Gastrocnemius medialis (tissue), 4 donors: ENCODE measurements at regions not wholly inside any gene's neighbourhood (a gene's known extent, or its start where the extent isn't known, plus 50 kb on each side); places are given as distances from the start of the nearest gene placed in this dataset.
"Not testable (repeated sequence)": the region's sequence is repeated elsewhere in the genome, so short reads cannot be mapped to it uniquely, and the experiment has no call there.

Experiments used
- ATAC-seq, 2 donors: fragments of 150-250 bp; one replicate each; pipeline ENCODE4 v1.9.1; 2016
- DNase-seq, 2 donors: peaks; one replicate each; pipeline ENCODE4 v3.0.0-alpha.2; 2019
- H3K27ac ChIP-seq, 4 donors: fragments of 200-600 bp; sonication (generic); 1 replicate in 1 of 4; 2 replicates in 3 of 4; pipeline ENCODE4 v1.5.1; 2016 to 2018; ENCODE audit warnings: mild to moderate bottlenecking in 2 of 4, moderate library complexity in 1 of 4
- H3K27me3 ChIP-seq, 3 donors: fragments of 200-600 bp; sonication (generic) in 2 of 3; 1 replicate in 1 of 3; 2 replicates in 2 of 3; pipeline versions ENCODE4 v1.5.1 to v1.6.0; 2016 to 2019; ENCODE audit warnings: mild to moderate bottlenecking in 1 of 3, moderate library complexity in 1 of 3
- H3K36me3 ChIP-seq, 2 donors: fragments of 200-600 bp; sonication (generic) in 1 of 2; one replicate each; pipeline ENCODE4 v1.5.1; 2017 to 2018
- H3K4me1 ChIP-seq, 2 donors: fragments of 200-600 bp; sonication (generic) in 1 of 2; one replicate each; pipeline ENCODE4 v1.5.1; 2016 to 2017; ENCODE audit warnings: mild to moderate bottlenecking in 2 of 2
- H3K4me3 ChIP-seq, 4 donors: fragments of 200-600 bp; sonication (generic) in 3 of 4; 1 replicate in 1 of 4; 2 replicates in 3 of 4; pipeline ENCODE4 v1.5.1; 2016 to 2019; ENCODE audit warnings: mild to moderate bottlenecking in 2 of 4
- H3K9me3 ChIP-seq, 3 donors: fragments of 200-600 bp; sonication (generic) in 2 of 3; 1 replicate in 1 of 3; 2 replicates in 2 of 3; pipeline ENCODE4 v1.5.1; 2016 to 2019
- CTCF ChIP-seq, 5 experiments: fragments of 450-650 bp in 3 of 5; fragments of 200-600 bp in 2 of 5; sonication (generic) in 2 of 5; IDR thresholded peaks in 4 of 5; conservative IDR thresholded peaks in 1 of 5; 1 replicate in 4 of 5; 2 replicates in 1 of 5; pipeline ENCODE4 v1.5.1; 2016 to 2019; ENCODE audit warnings: antibody characterized with exemption in 5 of 5, mild to moderate bottlenecking in 3 of 5, moderate library complexity in 3 of 5
- POLR2A ChIP-seq, 2 donors: fragments of 450-650 bp; IDR thresholded peaks; one replicate each; pipeline ENCODE4 v1.6.1; 2017; ENCODE audit warnings: antibody characterized with exemption in 2 of 2, mild to moderate bottlenecking in 2 of 2, moderate library complexity in 2 of 2
- in situ Hi-C, 4 donors: fragments of 200-750 bp; cut with MboI; loops; one replicate each; pipeline versions ENCODE4 v1.15.0 to v1.8.0; 2017; ENCODE audit warnings: low sequenced_read_pairs in 4 of 4
- intact Hi-C: fragments of 100-400 bp; cut with DNase I; formaldehyde crosslinking; loops from one replicate; pipeline ENCODE4 v1.15.1; 2023; ENCODE audit warnings: low total_unique reads

GRCh38 chrX:10676235-10676957, 56.0 kb upstream of the MID1 start:
- in situ Hi-C loops (no loop called here), intact Hi-C loops (no loop called here)
- Histone ChIP-seq H3K4me1 (no peaks in the 10 kb centered on the region), H3K27ac (no peak overlapping the region), H3K4me3 (no peak overlapping the region), H3K9me3 (no peaks in the 10 kb centered on the region), H3K27me3 (no peaks in the 10 kb centered on the region), H3K36me3 (no peaks in the 10 kb centered on the region)
- TF ChIP-seq POLR2A (IDR thresholded peaks at IDR 0.05) (no peak), CTCF (IDR thresholded peaks at IDR 0.05 in 4 of 5, conservative IDR thresholded peaks at IDR 0.05 in 1 of 5) (no peak)
- no peak for ATAC-seq
- DNase-seq, result no peak

GRCh38 chrX:10677490-10677889, 57.1 kb upstream of the MID1 start:
- H3K36me3 ChIP-seq, result no peaks in the 10 kb centered on the region
- H3K4me1 ChIP-seq, result no peaks in the 10 kb centered on the region
- no peaks in the 10 kb centered on the region for H3K9me3 ChIP-seq
- in situ Hi-C loops, result no loop called here
- ATAC-seq (no peak), DNase-seq (no peak)
- intact Hi-C loops, result no loop called here
- TF ChIP-seq POLR2A (IDR thresholded peaks at IDR 0.05) (no peak), CTCF (IDR thresholded peaks at IDR 0.05 in 4 of 5, conservative IDR thresholded peaks at IDR 0.05 in 1 of 5) (no peak)
- H3K27me3 ChIP-seq, result no peaks in the 10 kb centered on the region
- no peak overlapping the region for H3K27ac ChIP-seq
- no peak overlapping the region for H3K4me3 ChIP-seq

- H3K4me1 ChIP-seq, result no peaks in the 10 kb centered on the region
- in situ Hi-C loops, result no loop called here
- no peaks in the 10 kb centered on the region for H3K9me3 ChIP-seq
- H3K36me3 ChIP-seq, result no peaks in the 10 kb centered on the region
- intact Hi-C loops, result no loop called here
- ATAC-seq, result no peak
- H3K4me3 ChIP-seq, result no peak overlapping the region
- H3K27me3 ChIP-seq, result no peaks in the 10 kb centered on the region
- TF ChIP-seq POLR2A (IDR thresholded peaks at IDR 0.05) (no peak), CTCF (IDR thresholded peaks at IDR 0.05 in 4 of 5, conservative IDR thresholded peaks at IDR 0.05 in 1 of 5) (no peak)
- DNase-seq, result no peak
- no peak overlapping the region for H3K27ac ChIP-seq
These were observed 59.0 kb upstream of the MID1 start for GRCh38 chrX:10679387-10679786.

- ATAC-seq (no peak), DNase-seq (no peak)
- Histone ChIP-seq H3K27ac (no peak overlapping the region), H3K27me3 (no peaks in the 10 kb centered on the region), H3K9me3 (no peaks in the 10 kb centered on the region), H3K36me3 (no peaks in the 10 kb centered on the region), H3K4me1 (no peaks in the 10 kb centered on the region), H3K4me3 (no peak overlapping the region)
- in situ Hi-C loops (no loop called here), intact Hi-C loops (no loop called here)
- TF ChIP-seq CTCF (IDR thresholded peaks at IDR 0.05 in 4 of 5, conservative IDR thresholded peaks at IDR 0.05 in 1 of 5), result no peak
- TF ChIP-seq POLR2A (IDR thresholded peaks at IDR 0.05), result no peak
These were observed 60.8 kb upstream of the MID1 start for GRCh38 chrX:10681167-10681566.

- DNase-seq, ATAC-seq, H3K36me3 ChIP-seq, H3K4me1 ChIP-seq, H3K27ac ChIP-seq, intact Hi-C loops, H3K9me3 ChIP-seq, H3K4me3 ChIP-seq, H3K27me3 ChIP-seq, in situ Hi-C loops: not testable (repeated sequence)
These were observed 63.2 kb upstream of the MID1 start for GRCh38 chrX:10683631-10684030.
